OCI-LY3 (cell line): ENCODE measurements at regions not wholly inside any gene's neighbourhood (a gene's known extent, or its start where the extent isn't known, plus 50 kb on each side); places are given as distances from the start of the nearest gene placed in this dataset.

ENCODE experiments used
- CTCF ChIP-seq: fragments of 200-600, 300-600 bp; sonication (generic); IDR thresholded peaks from 2 replicates; pipeline ENCODE4 v1.5.1; 2014; ENCODE audit warnings: antibody characterized with exemption, low read length, low read depth
- EZH2phosphoT487 ChIP-seq: fragments of 200-600 bp; shearing (Covaris generic); IDR thresholded peaks from 2 replicates; pipeline ENCODE4 v1.6.1; 2018; ENCODE audit warnings: antibody characterized with exemption, mixed run types, low read depth

- TF ChIP-seq CTCF (no peak), EZH2phosphoT487 (no peak)
Measured at GRCh38 chr4:73312967-73313366, 54.4 kb upstream of the ANKRD17 start.
